ENCODE measurements at regions not wholly inside any gene's neighbourhood (a gene's known extent, or its start where the extent isn't known, plus 50 kb on each side); places are given as distances from the start of the nearest gene placed in this dataset.

GRCh38 chr3:31249545-31249944 lies 283.2 kb upstream of the STT3B start:
- Histone ChIP-seq H2AFZ (ENCODE audit: low read depth) (no peak overlapping the region), H3K4me1 (ENCODE audit: low read depth, poor library complexity, severe bottlenecking) (no peaks in the 10 kb centered on the region), H4K20me1 (ENCODE audit: insufficient read depth) (no peaks in the 10 kb centered on the region), H3K36me3 (ENCODE audit: insufficient read depth) (no peaks in the 10 kb centered on the region), H3K79me2 (ENCODE audit: insufficient read depth, low read depth) (no peaks in the 10 kb centered on the region), H3K4me3 (IDR thresholded peaks at IDR 0.05; ENCODE audit: insufficient read depth, low read depth, low read length) (no peak overlapping the region), H3K27ac (no peak overlapping the region), H3K4me2 (no peak overlapping the region), H3K27me3 (ENCODE audit: insufficient read depth, low read depth) (no peaks in the 10 kb centered on the region), H3K9ac (no peak overlapping the region)
- no peak for TF ChIP-seq CTCF (conservative IDR thresholded peaks at IDR 0.05; ENCODE audit: low read depth, low read length)

GRCh38 chr3:31250116-31250777 lies 282.5 kb upstream of the STT3B start:
- Histone ChIP-seq H3K27ac (no peak overlapping the region), H3K27me3 (ENCODE audit: insufficient read depth, low read depth) (no peaks in the 10 kb centered on the region), H3K36me3 (ENCODE audit: insufficient read depth) (no peaks in the 10 kb centered on the region), H3K79me2 (ENCODE audit: insufficient read depth, low read depth) (no peaks in the 10 kb centered on the region), H3K4me2 (no peak overlapping the region), H3K9ac (no peak overlapping the region), H4K20me1 (ENCODE audit: insufficient read depth) (no peaks in the 10 kb centered on the region), H3K4me3 (IDR thresholded peaks at IDR 0.05; ENCODE audit: insufficient read depth, low read depth, low read length) (no peak overlapping the region), H3K4me1 (ENCODE audit: low read depth, poor library complexity, severe bottlenecking) (no peaks in the 10 kb centered on the region), H2AFZ (ENCODE audit: low read depth) (no peak overlapping the region)
- no peak for TF ChIP-seq CTCF (conservative IDR thresholded peaks at IDR 0.05; ENCODE audit: low read depth, low read length)

- TF ChIP-seq CTCF (conservative IDR thresholded peaks at IDR 0.05; ENCODE audit: low read depth, low read length): no peak
- Histone ChIP-seq H3K9ac (no peak overlapping the region), H4K20me1 (ENCODE audit: insufficient read depth) (no peaks in the 10 kb centered on the region), H3K27ac (no peak overlapping the region), H3K79me2 (ENCODE audit: insufficient read depth, low read depth) (no peaks in the 10 kb centered on the region), H3K27me3 (ENCODE audit: insufficient read depth, low read depth) (no peaks in the 10 kb centered on the region), H3K4me3 (IDR thresholded peaks at IDR 0.05; ENCODE audit: insufficient read depth, low read depth, low read length) (no peak overlapping the region), H3K36me3 (ENCODE audit: insufficient read depth) (no peaks in the 10 kb centered on the region), H3K4me1 (ENCODE audit: low read depth, poor library complexity, severe bottlenecking) (no peaks in the 10 kb centered on the region), H2AFZ (ENCODE audit: low read depth) (no peak overlapping the region), H3K4me2 (no peak overlapping the region)
These were observed 281.6 kb upstream of the STT3B start for GRCh38 chr3:31251083-31251482.

GRCh38 chr3:31252216-31253185 lies 280.2 kb upstream of the STT3B start:
- Histone ChIP-seq H2AFZ (ENCODE audit: low read depth) (no peak overlapping the region), H3K27ac (no peak overlapping the region), H3K9ac (no peak overlapping the region), H3K27me3 (ENCODE audit: insufficient read depth, low read depth) (no peaks in the 10 kb centered on the region), H3K4me1 (ENCODE audit: low read depth, poor library complexity, severe bottlenecking) (no peaks in the 10 kb centered on the region), H3K79me2 (ENCODE audit: insufficient read depth, low read depth) (no peaks in the 10 kb centered on the region), H3K36me3 (ENCODE audit: insufficient read depth) (no peaks in the 10 kb centered on the region), H3K4me3 (IDR thresholded peaks at IDR 0.05; ENCODE audit: insufficient read depth, low read depth, low read length) (no peak overlapping the region), H3K4me2 (no peak overlapping the region), H4K20me1 (ENCODE audit: insufficient read depth) (no peaks in the 10 kb centered on the region)
- TF ChIP-seq CTCF (conservative IDR thresholded peaks at IDR 0.05; ENCODE audit: low read depth, low read length): no peak
